Endothelial cell of umbilical vein (primary cell): ENCODE measurements at regions not wholly inside any gene's neighbourhood (a gene's known extent, or its start where the extent isn't known, plus 50 kb on each side); places are given as distances from the start of the nearest gene placed in this dataset.

Experiments used
- BruUV-seq: library from RNA; stranded (reverse); fragments of 400-500 nt; replicated peaks from 2 replicates; lab custom pipeline; 2021; lab: Mats Ljungman, UMichigan
- CTCF ChIA-PET: fragments of 300-600, 350-600 bp; sonication (Branson Sonifier 250); formaldehyde crosslinking; loops from one replicate; lab custom pipeline; 2021; ENCODE audit warnings: antibody characterized with exemption, inconsistent platforms; lab: Charles Lee
- POLR2A ChIA-PET: fragments of 300-600, 350-600 bp; sonication (Branson Sonifier 250); formaldehyde crosslinking; loops from one replicate; lab custom pipeline; 2021; ENCODE audit warnings: antibody characterized with exemption, inconsistent platforms; lab: Charles Lee
- DNase-seq: peaks from one replicate; pipeline ENCODE4 v3.0.0-alpha.2; 2011; ENCODE audit warnings: low read depth, low spot score
- FAIRE-seq: peaks from 2 replicates; lab custom pipeline; 2011; peaks lifted over from hg19 to GRCh38; lab: Jason Lieb, UNC
- H2AFZ ChIP-seq: 2 replicates; pipeline ENCODE4 v1.6.0; 2012; ENCODE audit warnings: low read depth, low read length, control low read depth, inconsistent platforms
- H3K27ac ChIP-seq: 2 replicates; pipeline ENCODE4 v1.5.1; 2011; ENCODE audit warnings: low read depth, mild to moderate bottlenecking, control low read depth, low read length, moderate library complexity; ENCODE audit not compliant: insufficient read depth
- H3K27me3 ChIP-seq, 2 experiments: 2 replicates each; pipeline versions ENCODE4 v1.6.0 to v1.6.1; 2011; ENCODE audit warnings: low read length in 2 of 2, mixed read lengths in 1 of 2; ENCODE audit not compliant: control insufficient read depth in 2 of 2, insufficient read depth in 2 of 2
- H3K36me3 ChIP-seq, 2 experiments: 2 replicates in 1 of 2; 3 replicates in 1 of 2; pipeline ENCODE4 v1.5.1; 2011; ENCODE audit warnings: low read length in 2 of 2, mild to moderate bottlenecking in 1 of 2, moderate library complexity in 1 of 2; ENCODE audit not compliant: control insufficient read depth in 2 of 2, insufficient read depth in 2 of 2; ENCODE audit errors: extremely low read depth in 1 of 2
- H3K4me1 ChIP-seq: 3 replicates; pipeline ENCODE4 v1.5.1; 2011; ENCODE audit warnings: mild to moderate bottlenecking, low read length; ENCODE audit not compliant: control insufficient read depth, insufficient read depth; ENCODE audit errors: extremely low read depth
- H3K4me2 ChIP-seq: 2 replicates; pipeline ENCODE4 v1.6.1; 2011; ENCODE audit warnings: low read length, control low read depth, mixed read lengths; ENCODE audit not compliant: insufficient read depth
- H3K4me3 ChIP-seq, 3 experiments: fragments of 200-600 bp in 1 of 3; sonication (generic), shearing (Covaris generic) in 1 of 3; replicated peaks in 1 of 3; 2 replicates each; pipeline ENCODE4 v1.5.1; 2011 to 2016; ENCODE audit warnings: control low read depth in 3 of 3, low read length in 3 of 3, mild to moderate bottlenecking in 2 of 3, inconsistent platforms in 1 of 3, low read depth in 1 of 3, moderate library complexity in 1 of 3; ENCODE audit not compliant: insufficient read depth in 1 of 3
- H3K79me2 ChIP-seq: 2 replicates; pipeline ENCODE4 v1.6.0; 2012; ENCODE audit warnings: low read length, inconsistent platforms; ENCODE audit not compliant: control insufficient read depth, insufficient read depth
- H3K9ac ChIP-seq: replicated peaks from 2 replicates; pipeline ENCODE3; 2011; ENCODE audit warnings: low read length, control low read depth; ENCODE audit not compliant: insufficient read depth; ENCODE audit errors: extremely low read depth
- H3K9me1 ChIP-seq: replicated peaks from 3 replicates; pipeline ENCODE4 v1.6.0; 2011; ENCODE audit warnings: mild to moderate bottlenecking, low read length; ENCODE audit not compliant: control insufficient read depth, insufficient read depth; ENCODE audit errors: extremely low read depth
- H3K9me3 ChIP-seq: replicated peaks from 2 replicates; pipeline ENCODE4 v1.5.1; 2012; ENCODE audit warnings: low read length, inconsistent platforms; ENCODE audit not compliant: control insufficient read depth, insufficient read depth
- H4K20me1 ChIP-seq: replicated peaks from 2 replicates; pipeline ENCODE3; 2011; ENCODE audit warnings: mild to moderate bottlenecking, low read length; ENCODE audit not compliant: control insufficient read depth, insufficient read depth; ENCODE audit errors: extremely low read depth
- EZH2 ChIP-seq: IDR thresholded peaks from 2 replicates; pipeline ENCODE4 v1.6.1; 2012; ENCODE audit warnings: borderline replicate concordance, low read depth, mild to moderate bottlenecking, moderate library complexity, low read length, inconsistent platforms; ENCODE audit not compliant: severe bottlenecking
- MYC ChIP-seq: IDR thresholded peaks from one replicate; pipeline ENCODE4 v1.6.1; 2011; ENCODE audit warnings: mild to moderate bottlenecking, low read depth, low read length
- dilution Hi-C: fragments of 300-500 bp; cut with MboI; formaldehyde crosslinking; loops from one replicate; pipeline ENCODE4 v1.15.0; 2019; ENCODE audit warnings: low sequenced_read_pairs; ENCODE audit not compliant: extremely low pct_ligation_motif_present
- intact Hi-C: fragments of 100-400 bp; cut with micrococcal nuclease; formaldehyde crosslinking; loops from one replicate; pipeline ENCODE4 v1.10.0; 2022
- TF ChIP-seq, protein P1 (sequence below), 2 donors: IDR thresholded peaks; 1 replicate in 1 of 2; 2 replicates in 1 of 2; pipeline ENCODE4 v1.5.1; 2011; ENCODE audit warnings: low read length in 2 of 2, mild to moderate bottlenecking in 2 of 2, moderate library complexity in 2 of 2, control low read depth in 1 of 2, inconsistent platforms in 1 of 2, low read depth in 1 of 2; ENCODE audit not compliant: insufficient read depth in 1 of 2; ENCODE audit errors: extremely low read depth in 1 of 2

DNA sequence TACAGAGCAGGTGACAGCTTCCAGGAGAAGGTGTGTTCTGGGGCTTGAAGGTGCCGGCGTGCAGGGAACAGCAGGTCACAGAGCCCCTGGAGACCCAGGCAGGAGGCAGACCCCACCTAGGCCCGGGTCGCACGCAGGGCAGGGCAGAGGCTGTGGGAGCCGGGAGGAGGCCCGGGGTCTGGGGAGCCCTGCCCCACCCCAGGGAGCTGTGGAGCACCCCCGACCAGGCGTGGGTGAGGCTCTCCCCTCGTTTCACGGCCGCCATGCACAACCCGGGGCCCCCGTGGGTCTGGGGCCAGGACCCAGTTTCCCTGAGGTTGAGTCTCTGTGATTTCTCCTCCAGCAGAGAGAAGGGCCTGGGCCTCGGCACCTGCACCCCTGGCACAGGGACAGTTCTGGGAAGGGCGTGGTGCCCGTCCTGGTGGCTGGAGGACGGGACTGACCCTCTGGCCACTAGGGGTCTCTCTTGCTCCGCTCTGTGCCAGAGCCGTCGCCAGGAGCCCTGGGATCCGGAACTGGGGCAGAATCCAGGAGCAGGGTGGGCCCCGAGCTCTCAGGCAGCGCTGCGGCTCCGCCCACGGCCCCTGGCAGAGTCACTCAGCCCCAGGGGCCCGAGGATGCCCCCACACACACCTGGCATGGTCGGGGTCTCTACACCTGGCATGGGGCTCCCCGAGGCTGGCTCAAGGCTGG is 75.2 kb upstream of the FBRSL1 start:
- Histone ChIP-seq H3K9me3 (no peaks in the 10 kb centered on the region), H3K4me1 (no peaks in the 10 kb centered on the region), H3K27me3 (no peaks in the 10 kb centered on the region), H3K9me1 (no peaks in the 10 kb centered on the region), H3K4me3 (no peak overlapping the region), H2AFZ (no peak overlapping the region), H3K4me2 (no peak overlapping the region), H3K27ac (no peak overlapping the region), H3K36me3 (no peaks in the 10 kb centered on the region), H3K79me2 (no peaks in the 10 kb centered on the region), H4K20me1 (no peaks in the 10 kb centered on the region), H3K9ac (no peak overlapping the region)
- peak; percentile 74 for FAIRE-seq
- intact Hi-C loops (loop anchor here (1.0 to 2.0 kb wide), 5 partner anchors 109 to 270 kb away; partner anchors contain the start of genes DDX51 and NOC4L), dilution Hi-C loops (no loop called here)
- TF ChIP-seq, protein P1, sequence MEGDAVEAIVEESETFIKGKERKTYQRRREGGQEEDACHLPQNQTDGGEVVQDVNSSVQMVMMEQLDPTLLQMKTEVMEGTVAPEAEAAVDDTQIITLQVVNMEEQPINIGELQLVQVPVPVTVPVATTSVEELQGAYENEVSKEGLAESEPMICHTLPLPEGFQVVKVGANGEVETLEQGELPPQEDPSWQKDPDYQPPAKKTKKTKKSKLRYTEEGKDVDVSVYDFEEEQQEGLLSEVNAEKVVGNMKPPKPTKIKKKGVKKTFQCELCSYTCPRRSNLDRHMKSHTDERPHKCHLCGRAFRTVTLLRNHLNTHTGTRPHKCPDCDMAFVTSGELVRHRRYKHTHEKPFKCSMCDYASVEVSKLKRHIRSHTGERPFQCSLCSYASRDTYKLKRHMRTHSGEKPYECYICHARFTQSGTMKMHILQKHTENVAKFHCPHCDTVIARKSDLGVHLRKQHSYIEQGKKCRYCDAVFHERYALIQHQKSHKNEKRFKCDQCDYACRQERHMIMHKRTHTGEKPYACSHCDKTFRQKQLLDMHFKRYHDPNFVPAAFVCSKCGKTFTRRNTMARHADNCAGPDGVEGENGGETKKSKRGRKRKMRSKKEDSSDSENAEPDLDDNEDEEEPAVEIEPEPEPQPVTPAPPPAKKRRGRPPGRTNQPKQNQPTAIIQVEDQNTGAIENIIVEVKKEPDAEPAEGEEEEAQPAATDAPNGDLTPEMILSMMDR (IDR thresholded peaks at IDR 0.05; ENCODE audit: extremely low read depth in 1 of 2, insufficient read depth in 1 of 2, low read depth in 1 of 2, low read length in 2 of 2) = peak; percentile 87 to 97
- TF ChIP-seq MYC = no peak
- no peak for TF ChIP-seq EZH2
- peak; percentile 51 for DNase-seq
- ChIA-PET CTCF (interaction anchor here (0.6 to 4.9 kb wide), 35 partner anchors 10 to 267 kb away, joined by 3 to 119 read pairs (median 5); partner anchors contain the start of genes GALNT9 and P2RX2), POLR2A (interaction anchor here (0.6 kb wide), 2 partner anchors 36 to 145 kb away, joined by 3 read pairs; no protein-coding TSS in a partner anchor)
- BruUV-seq = no TSS peak
